Ascending aorta (tissue), 2 donors: ENCODE measurements at regions not wholly inside any gene's neighbourhood (a gene's known extent, or its start where the extent isn't known, plus 50 kb on each side); places are given as distances from the start of the nearest gene placed in this dataset.

Experiments used
- DNase-seq, 2 donors: peaks; one replicate each; pipeline ENCODE4 v3.0.0-alpha.2; 2019; ENCODE audit warnings: low spot score in 2 of 2
- H3K27ac ChIP-seq, 2 donors: fragments of 200-600 bp; sonication (generic); one replicate each; pipeline ENCODE4 v1.5.1; 2016 to 2017; ENCODE audit warnings: mild to moderate bottlenecking in 1 of 2
- H3K27me3 ChIP-seq: fragments of 200-600 bp; sonication (generic); one replicate; pipeline ENCODE4 v1.5.1; 2017
- H3K36me3 ChIP-seq, 2 donors: fragments of 200-600 bp; sonication (generic); one replicate each; pipeline ENCODE4 v1.5.1; 2016
- H3K4me1 ChIP-seq, 2 donors: fragments of 200-600 bp; sonication (generic); one replicate each; pipeline ENCODE4 v1.5.1; 2016 to 2017; ENCODE audit warnings: mild to moderate bottlenecking in 1 of 2
- H3K4me3 ChIP-seq, 2 donors: fragments of 200-600 bp; sonication (generic); one replicate each; pipeline ENCODE4 v1.5.1; 2016 to 2017; ENCODE audit warnings: mild to moderate bottlenecking in 1 of 2
- H3K9me3 ChIP-seq, 2 donors: fragments of 200-600 bp; sonication (generic); one replicate each; pipeline ENCODE4 v1.5.1; 2016
- CTCF ChIP-seq, 3 experiments: fragments of 200-600 bp in 2 of 3; fragments of 450-650 bp in 1 of 3; sonication (generic) in 2 of 3; IDR thresholded peaks; one replicate each; pipeline ENCODE4 v1.5.1; 2016 to 2019; ENCODE audit warnings: antibody characterized with exemption in 3 of 3, mild to moderate bottlenecking in 1 of 3, moderate library complexity in 1 of 3
- intact Hi-C: fragments of 100-400 bp; cut with DNase I; formaldehyde crosslinking; loops from one replicate; pipeline ENCODE4 v1.15.1; 2023

- no peaks in the 10 kb centered on the region for H3K4me1 ChIP-seq
- no peak for TF ChIP-seq CTCF (IDR thresholded peaks at IDR 0.05)
- no peaks in the 10 kb centered on the region for H3K9me3 ChIP-seq
- no peak overlapping the region for H3K4me3 ChIP-seq
- no peak overlapping the region for H3K27ac ChIP-seq
- no peaks in the 10 kb centered on the region for H3K36me3 ChIP-seq
- H3K27me3 ChIP-seq = no peaks in the 10 kb centered on the region
- intact Hi-C loops = no loop called here
- DNase-seq = no peak
Observed at GRCh38 chr11:69397732-69398131, 83.7 kb upstream of the LINC01488 start.

- Histone ChIP-seq H3K36me3 (no peaks in the 10 kb centered on the region), H3K27ac (no peak overlapping the region), H3K9me3 (no peaks in the 10 kb centered on the region), H3K27me3 (no peaks in the 10 kb centered on the region), H3K4me3 (no peak overlapping the region), H3K4me1 (no peaks in the 10 kb centered on the region)
- no peak for TF ChIP-seq CTCF (IDR thresholded peaks at IDR 0.05)
- no peak for DNase-seq
- intact Hi-C loops = no loop called here
Observed at GRCh38 chr11:69398529-69399492, 82.7 kb upstream of the LINC01488 start.

DNA sequence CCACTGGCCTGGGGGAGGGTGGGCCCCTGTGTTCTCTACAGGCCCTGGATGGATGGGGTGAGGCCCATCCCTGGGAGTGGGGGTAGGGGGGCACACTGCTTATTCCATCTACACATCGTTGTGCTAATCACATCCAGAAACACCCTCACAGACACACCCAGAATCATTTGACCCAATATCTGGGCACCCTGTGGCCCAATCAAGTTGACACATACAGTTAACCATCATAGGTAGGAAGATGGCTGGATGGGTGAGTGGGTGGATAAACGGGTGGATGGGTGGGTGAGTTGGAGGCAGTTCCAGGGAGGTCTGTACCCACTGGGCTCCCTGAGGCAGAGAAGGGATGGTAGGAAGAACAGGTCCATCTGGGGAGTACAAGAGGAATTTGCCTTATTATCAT is 81.3 kb upstream of the LINC01488 start:
- no peak overlapping the region for H3K27ac ChIP-seq
- DNase-seq = peak in 1 of 2 donors; percentile 0

DNA sequence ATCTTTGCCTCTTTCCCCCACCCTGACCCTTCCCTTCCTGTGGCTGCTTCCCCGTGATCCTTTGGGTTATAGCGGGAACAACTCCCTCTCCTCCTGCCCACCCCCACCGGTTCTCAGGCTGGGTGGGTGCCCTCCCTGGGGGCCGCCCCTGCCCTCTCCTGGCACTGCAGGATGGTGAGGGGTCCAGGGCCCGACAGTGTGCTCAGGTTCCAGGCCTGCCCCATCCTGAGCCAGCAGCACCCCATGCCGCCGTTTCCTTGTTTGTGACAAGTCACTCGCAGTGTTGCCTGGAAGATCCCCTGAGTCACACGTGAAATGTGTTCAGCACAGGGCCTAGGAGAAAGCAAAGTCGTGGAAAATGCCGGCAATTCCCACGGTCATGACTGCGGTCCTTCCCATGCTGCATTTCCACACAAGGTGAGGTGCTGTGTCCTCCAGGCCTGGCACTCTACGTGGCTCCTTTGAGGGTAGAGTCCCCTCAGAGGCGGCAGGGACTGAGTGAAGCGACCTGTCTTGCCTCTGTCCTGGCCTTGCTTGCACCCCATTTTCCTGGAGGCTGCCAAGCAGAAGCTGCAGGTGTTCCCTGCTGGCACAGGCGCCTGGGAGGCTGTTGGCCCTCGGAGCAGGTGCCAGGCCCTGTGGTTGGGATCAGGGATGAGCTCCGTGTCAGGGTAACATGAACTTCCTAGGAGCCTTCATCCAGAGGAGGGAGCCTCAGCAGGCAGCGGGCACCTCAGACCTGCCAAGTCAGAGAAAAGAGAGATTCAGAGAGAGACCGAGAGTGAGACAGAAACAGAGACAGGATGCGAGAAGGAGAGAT is 80.5 kb upstream of the LINC01488 start:
- Histone ChIP-seq H3K4me1 (no peaks in the 10 kb centered on the region), H3K9me3 (no peaks in the 10 kb centered on the region), H3K36me3 (no peaks in the 10 kb centered on the region), H3K27me3 (no peaks in the 10 kb centered on the region), H3K27ac (no peak overlapping the region), H3K4me3 (no peak overlapping the region)
- intact Hi-C loops = no loop called here
- DNase-seq = no peak
- no peak for TF ChIP-seq CTCF (IDR thresholded peaks at IDR 0.05)

More for the DNA sequence above, 81.3 kb upstream of the LINC01488 start:
- no peaks in the 10 kb centered on the region for H3K36me3 ChIP-seq
- H3K4me1 ChIP-seq = no peaks in the 10 kb centered on the region
- intact Hi-C loops = no loop called here
- no peaks in the 10 kb centered on the region for H3K9me3 ChIP-seq
- no peak overlapping the region for H3K4me3 ChIP-seq
- H3K27me3 ChIP-seq = no peaks in the 10 kb centered on the region
- TF ChIP-seq CTCF (IDR thresholded peaks at IDR 0.05) = no peak

DNA sequence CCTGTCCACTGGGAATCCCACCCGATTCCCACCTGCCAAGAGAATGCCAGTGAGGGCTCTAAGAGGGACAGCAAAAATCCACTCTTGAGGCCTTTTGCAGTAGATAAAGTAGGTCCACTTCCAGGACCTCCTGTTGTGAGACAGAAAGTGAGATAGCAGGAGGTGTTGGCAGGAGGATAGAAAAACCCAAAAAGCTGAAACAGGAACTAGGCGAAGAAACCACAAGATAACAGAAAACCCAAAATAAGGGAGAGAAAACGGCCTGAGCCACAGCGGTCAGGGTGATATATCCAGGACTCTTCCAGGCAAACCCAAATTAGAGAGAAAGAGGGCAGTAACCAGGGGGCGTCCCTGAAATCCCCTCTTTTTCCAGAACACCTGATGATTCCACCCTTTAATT is 79.7 kb upstream of the LINC01488 start:
- intact Hi-C loops = no loop called here
- H3K4me3 ChIP-seq = no peak overlapping the region
- DNase-seq = no peak
- H3K36me3 ChIP-seq = no peaks in the 10 kb centered on the region
- no peaks in the 10 kb centered on the region for H3K4me1 ChIP-seq
- H3K9me3 ChIP-seq = no peaks in the 10 kb centered on the region
- H3K27ac ChIP-seq = no peak overlapping the region
- TF ChIP-seq CTCF (IDR thresholded peaks at IDR 0.05) = no peak
- no peaks in the 10 kb centered on the region for H3K27me3 ChIP-seq
